Hepatocyte (in vitro differentiated cells): ENCODE measurements at regions not wholly inside any gene's neighbourhood (a gene's known extent, or its start where the extent isn't known, plus 50 kb on each side); places are given as distances from the start of the nearest gene placed in this dataset.

Source experiments
- DNase-seq: peaks from one replicate; pipeline ENCODE4 v3.0.0-alpha.2; 2016; ENCODE audit warnings: low spot score
- H2AFZ ChIP-seq: fragments of 200-600 bp; sonication (generic); 2 replicates; pipeline ENCODE4 v1.6.0; 2016; ENCODE audit warnings: antibody characterized with exemption, mild to moderate bottlenecking
- H3K27ac ChIP-seq: fragments of 200-600 bp; sonication (generic); 2 replicates; pipeline ENCODE4 v1.5.1; 2016; ENCODE audit warnings: mild to moderate bottlenecking
- H3K27me3 ChIP-seq: fragments of 200-600 bp; sonication (generic); 2 replicates; pipeline ENCODE4 v1.6.1; 2016
- H3K36me3 ChIP-seq: fragments of 200-600 bp; sonication (generic); replicated peaks from 2 replicates; pipeline ENCODE4 v1.5.1; 2016; ENCODE audit warnings: low read depth; ENCODE audit not compliant: insufficient read depth
- H3K4me1 ChIP-seq: fragments of 200-600 bp; sonication (generic); 2 replicates; pipeline ENCODE4 v1.5.1; 2016; ENCODE audit warnings: mild to moderate bottlenecking, moderate library complexity; ENCODE audit not compliant: insufficient read depth
- H3K4me2 ChIP-seq: fragments of 200-600 bp; sonication (generic); 2 replicates; pipeline ENCODE4 v1.6.0; 2016
- H3K4me3 ChIP-seq: fragments of 200-600 bp; sonication (generic); 2 replicates; pipeline ENCODE4 v1.5.1; 2016; ENCODE audit warnings: mild to moderate bottlenecking
- H3K79me2 ChIP-seq: fragments of 200-600 bp; sonication (generic); 2 replicates; pipeline ENCODE4 v1.6.0; 2017; ENCODE audit warnings: mild to moderate bottlenecking
- H3K9me2 ChIP-seq: fragments of 200-600 bp; sonication (generic); replicated peaks from 2 replicates; pipeline ENCODE4 v1.6.0; 2017; ENCODE audit warnings: mild to moderate bottlenecking; ENCODE audit not compliant: insufficient read depth
- H3K9me3 ChIP-seq: fragments of 200-600 bp; sonication (generic); 2 replicates; pipeline ENCODE4 v1.5.1; 2016; ENCODE audit warnings: low read depth, mild to moderate bottlenecking
- H4K20me1 ChIP-seq: fragments of 200-600 bp; sonication (generic); 2 replicates; pipeline ENCODE4 v1.6.0; 2016; ENCODE audit warnings: mild to moderate bottlenecking; ENCODE audit not compliant: insufficient read depth, poor library complexity, severe bottlenecking
- CTCF ChIP-seq: fragments of 200-600 bp; sonication (generic); IDR thresholded peaks from 2 replicates; pipeline ENCODE4 v1.5.1; 2016; ENCODE audit warnings: antibody characterized with exemption, mild to moderate bottlenecking; ENCODE audit not compliant: poor library complexity
- EZH2 ChIP-seq: fragments of 200-600 bp; sonication (generic); IDR thresholded peaks from 2 replicates; pipeline ENCODE4 v1.6.1; 2016; ENCODE audit warnings: antibody characterized with exemption, mild to moderate bottlenecking, borderline replicate concordance
- EZH2phosphoT487 ChIP-seq: fragments of 200-600 bp; sonication (generic); IDR thresholded peaks from one replicate; pipeline ENCODE4 v1.6.1; 2018; ENCODE audit warnings: antibody characterized with exemption, mild to moderate bottlenecking, low read depth, moderate library complexity; ENCODE audit not compliant: unreplicated experiment, severe bottlenecking
- WGBS: methylation state at CpG from one replicate; pipeline ENCODE4 v1.1.6; 2016; ENCODE audit warnings: low lambda C conversion rate; ENCODE audit errors: missing lambda C conversion rate; 5-methylcytosine and 5-hydroxymethylcytosine counted together

- DNase-seq = no peak
- 83% methylated on average over 1 of the region's 1 CpG for WGBS
- no peaks in the 10 kb centered on the region for H3K4me1 ChIP-seq
Measured at GRCh38 chr9:25366906-25367305, 311.3 kb downstream of the TUSC1 start.

DNA sequence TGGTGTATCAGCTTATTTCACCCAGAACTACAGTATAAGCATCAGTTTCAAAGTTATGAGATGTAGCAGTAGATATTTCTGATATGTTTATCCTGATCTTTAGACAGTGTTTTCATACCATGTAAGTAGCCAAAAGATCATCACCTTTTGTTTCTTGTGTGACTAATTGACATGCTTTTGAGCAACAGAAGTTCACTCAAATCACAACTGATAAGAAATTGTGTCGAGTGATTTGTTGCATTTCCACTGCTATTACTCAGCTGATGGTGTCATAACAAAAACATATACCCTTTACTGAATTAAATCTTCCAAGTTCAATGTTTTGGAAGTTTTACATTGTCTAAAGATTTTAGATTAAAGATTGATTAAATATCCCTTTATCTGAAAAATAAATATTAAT is 324.5 kb downstream of the TUSC1 start:
- H3K36me3 ChIP-seq = no peaks in the 10 kb centered on the region
- no peak overlapping the region for H2AFZ ChIP-seq
- H3K9me2 ChIP-seq = no peaks in the 10 kb centered on the region
- no peaks in the 10 kb centered on the region for H3K79me2 ChIP-seq
- no peaks in the 10 kb centered on the region for H3K9me3 ChIP-seq
- no peaks in the 10 kb centered on the region for H3K4me1 ChIP-seq
- WGBS = 76% methylated on average over 1 of the region's 1 CpG
- no peaks in the 10 kb centered on the region for H4K20me1 ChIP-seq
- no peak for DNase-seq
- no peak overlapping the region for H3K4me2 ChIP-seq
- no peaks in the 10 kb centered on the region for H3K27me3 ChIP-seq
- TF ChIP-seq CTCF (no peak), EZH2phosphoT487 (no peak), EZH2 (no peak)
- no peak overlapping the region for H3K27ac ChIP-seq
- H3K4me3 ChIP-seq = no peak overlapping the region

More at GRCh38 chr9:25366906-25367305, 311.3 kb downstream of the TUSC1 start:
- Histone ChIP-seq H4K20me1 (no peaks in the 10 kb centered on the region), H3K27me3 (no peaks in the 10 kb centered on the region), H3K9me2 (no peaks in the 10 kb centered on the region), H3K36me3 (no peaks in the 10 kb centered on the region), H3K9me3 (no peaks in the 10 kb centered on the region), H2AFZ (no peak overlapping the region), H3K4me2 (no peak overlapping the region), H3K27ac (no peak overlapping the region), H3K4me3 (no peak overlapping the region), H3K79me2 (no peaks in the 10 kb centered on the region)
- no peak for TF ChIP-seq CTCF
- TF ChIP-seq EZH2phosphoT487 = no peak
- TF ChIP-seq EZH2 = no peak

DNA sequence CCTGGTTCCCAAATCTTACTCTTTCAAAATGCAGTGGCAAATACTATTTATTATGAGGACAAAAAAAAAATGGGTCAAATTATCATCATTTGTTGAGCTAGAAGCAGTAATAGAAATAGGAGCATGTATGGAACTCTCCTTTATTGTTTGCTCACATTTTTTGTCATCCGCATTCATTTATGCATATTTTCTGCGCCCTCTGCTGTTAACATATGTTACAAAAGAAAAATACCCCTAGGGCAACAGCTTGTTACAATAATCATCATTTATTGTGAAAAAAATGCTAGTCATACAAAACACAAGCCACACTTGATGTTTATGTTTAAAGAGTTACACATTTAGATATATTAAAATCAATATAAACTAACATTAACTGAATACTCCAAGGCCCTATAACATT is 328.2 kb downstream of the TUSC1 start:
- H3K27ac ChIP-seq = no peak overlapping the region
- TF ChIP-seq EZH2phosphoT487 (no peak), CTCF (peak; percentile 6)
- no peak for DNase-seq

DNA sequence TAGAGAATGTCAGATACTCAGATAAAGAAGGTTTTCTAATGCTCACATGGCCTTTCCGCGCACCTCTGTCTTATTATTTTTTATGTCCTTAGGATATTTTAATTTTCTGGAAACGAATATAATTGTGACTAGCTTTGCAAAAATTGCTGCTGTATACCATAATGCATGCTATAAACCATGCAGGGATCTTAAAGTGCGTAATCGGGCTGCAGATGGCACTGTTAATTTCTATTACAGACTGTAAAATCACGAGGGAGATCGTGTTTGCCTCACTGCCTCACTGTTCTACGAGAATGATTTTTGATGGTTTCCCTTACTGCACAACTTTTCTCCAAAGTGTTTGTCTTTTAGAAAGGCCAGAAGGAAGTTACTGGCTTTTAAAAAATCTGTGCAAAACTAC is 356.1 kb downstream of the TUSC1 start:
- Histone ChIP-seq H3K27me3 (no peaks in the 10 kb centered on the region), H3K9me2 (no peaks in the 10 kb centered on the region), H3K9me3 (no peaks in the 10 kb centered on the region), H3K36me3 (no peaks in the 10 kb centered on the region), H3K4me3 (no peak overlapping the region), H3K4me2 (no peak overlapping the region), H3K27ac (no peak overlapping the region), H2AFZ (no peak overlapping the region), H3K79me2 (no peaks in the 10 kb centered on the region), H3K4me1 (no peaks in the 10 kb centered on the region), H4K20me1 (no peaks in the 10 kb centered on the region)
- WGBS = 79% methylated on average over 8 of the region's 8 CpGs
- no peak for DNase-seq
- TF ChIP-seq EZH2phosphoT487 = no peak

More for the DNA sequence above, 328.2 kb downstream of the TUSC1 start:
- no peaks in the 10 kb centered on the region for H3K36me3 ChIP-seq
- no peaks in the 10 kb centered on the region for H3K27me3 ChIP-seq
- no peak overlapping the region for H2AFZ ChIP-seq
- H3K9me3 ChIP-seq = no peaks in the 10 kb centered on the region
- no peaks in the 10 kb centered on the region for H3K79me2 ChIP-seq
- H4K20me1 ChIP-seq = no peaks in the 10 kb centered on the region
- no peaks in the 10 kb centered on the region for H3K4me1 ChIP-seq
- no peaks in the 10 kb centered on the region for H3K9me2 ChIP-seq
- WGBS = 97% methylated on average over 2 of the region's 2 CpGs
- H3K4me3 ChIP-seq = no peak overlapping the region
- H3K4me2 ChIP-seq = no peak overlapping the region
